HEK293 (cell line): ENCODE measurements at regions not wholly inside any gene's neighbourhood (a gene's known extent, or its start where the extent isn't known, plus 50 kb on each side); places are given as distances from the start of the nearest gene placed in this dataset.

Source experiments
- CTCF ChIA-PET: fragments of 350-600 bp; formaldehyde crosslinking; extraction: SDS; loops from one replicate; lab custom pipeline; 2021; ENCODE audit warnings: antibody characterized with exemption; lab: Yijun Ruan, JAX
- POLR2A ChIA-PET: fragments of 300-600 bp; formaldehyde crosslinking; extraction: SDS; loops from one replicate; lab custom pipeline; 2020; ENCODE audit warnings: antibody characterized with exemption, inconsistent platforms; lab: Yijun Ruan, JAX
- H3K27ac ChIP-seq: fragments of 200-500 bp; sonication (Bioruptor generic); 2 replicates; pipeline ENCODE4 v1.5.1; 2014; ENCODE audit warnings: low read depth, low read length, control low read depth, inconsistent platforms; ENCODE audit errors: extremely low read depth
- H3K36me3 ChIP-seq, 2 experiments: fragments of 200-500 bp in 1 of 2; sonication (Bioruptor generic) in 1 of 2; 1 replicate in 1 of 2; 2 replicates in 1 of 2; pipeline ENCODE4 v1.5.1; 2014 to 2017; ENCODE audit warnings: inconsistent platforms in 2 of 2, low read length in 2 of 2; ENCODE audit not compliant: control insufficient read depth in 2 of 2, insufficient read depth in 1 of 2
- H3K4me1 ChIP-seq: fragments of 200-500 bp; sonication (Bioruptor generic); 2 replicates; pipeline ENCODE4 v1.5.1; 2014; ENCODE audit warnings: mild to moderate bottlenecking, low read length, inconsistent platforms; ENCODE audit not compliant: control insufficient read depth, insufficient read depth
- H3K4me3 ChIP-seq: 2 replicates; pipeline ENCODE4 v1.5.1; 2011; ENCODE audit warnings: low read depth, mild to moderate bottlenecking, control low read depth, low read length, moderate library complexity
- H3K9me3 ChIP-seq: fragments of 200-500 bp; sonication (Bioruptor generic); 2 replicates; pipeline ENCODE4 v1.5.1; 2014; ENCODE audit warnings: low read depth, low read length, inconsistent platforms; ENCODE audit not compliant: control insufficient read depth, insufficient read depth
- BCL11A ChIP-seq: fragments of 450-650 bp; formaldehyde crosslinking; IDR thresholded peaks from 2 replicates; pipeline ENCODE4 v1.5.1; 2016; ENCODE audit warnings: low read depth, missing biosample characterization, missing genetic modification characterization
- BCL11B ChIP-seq: fragments of 450-650 bp; formaldehyde crosslinking; IDR thresholded peaks from 2 replicates; pipeline ENCODE4 v1.5.1; 2016; ENCODE audit warnings: low read depth, missing biosample characterization, missing genetic modification characterization
- CTCF ChIP-seq: fragments of 450-650 bp; formaldehyde crosslinking; IDR thresholded peaks from 2 replicates; pipeline ENCODE4 v1.5.1; 2016; ENCODE audit warnings: missing biosample characterization, missing genetic modification characterization
- HIC1 ChIP-seq: fragments of 450-650 bp; formaldehyde crosslinking; IDR thresholded peaks from 2 replicates; pipeline ENCODE4 v1.5.1; 2016; ENCODE audit warnings: missing biosample characterization, missing genetic modification characterization
- PRDM1 ChIP-seq: fragments of 450-650 bp; formaldehyde crosslinking; IDR thresholded peaks from 2 replicates; pipeline ENCODE4; 2016; ENCODE audit warnings: missing biosample characterization, missing genetic modification characterization
- ZBTB48 ChIP-seq: fragments of 450-650 bp; formaldehyde crosslinking; IDR thresholded peaks from 2 replicates; pipeline ENCODE4 v1.5.1; 2016; ENCODE audit warnings: missing biosample characterization, missing genetic modification characterization
- ZNF10 ChIP-seq: fragments of 450-650 bp; formaldehyde crosslinking; IDR thresholded peaks from 2 replicates; pipeline ENCODE4 v1.5.1; 2017; ENCODE audit warnings: missing biosample characterization, missing genetic modification characterization
- ZNF138 ChIP-seq: fragments of 450-650 bp; formaldehyde crosslinking; IDR thresholded peaks from 2 replicates; pipeline ENCODE4 v1.5.1; 2016; ENCODE audit warnings: missing biosample characterization, missing genetic modification characterization, borderline replicate concordance
- ZNF140 ChIP-seq: fragments of 450-650 bp; formaldehyde crosslinking; IDR thresholded peaks from 2 replicates; pipeline ENCODE4 v1.5.1; 2016; ENCODE audit warnings: missing biosample characterization, missing genetic modification characterization
- ZNF239 ChIP-seq: fragments of 450-650 bp; formaldehyde crosslinking; IDR thresholded peaks from 2 replicates; pipeline ENCODE4 v1.5.1; 2016; ENCODE audit warnings: missing biosample characterization, missing genetic modification characterization
- ZNF24 ChIP-seq: fragments of 450-650 bp; formaldehyde crosslinking; IDR thresholded peaks from 2 replicates; pipeline ENCODE4 v1.5.1; 2016; ENCODE audit warnings: missing biosample characterization, missing genetic modification characterization
- ZNF26 ChIP-seq: fragments of 450-650 bp; formaldehyde crosslinking; IDR thresholded peaks from 2 replicates; pipeline ENCODE4 v1.5.1; 2016; ENCODE audit warnings: missing biosample characterization, missing genetic modification characterization
- ZNF274 ChIP-seq, 2 experiments: fragments of 200-500 bp in 1 of 2; fragments of 450-650 bp in 1 of 2; sonication (Bioruptor generic) in 1 of 2; formaldehyde crosslinking in 1 of 2; IDR thresholded peaks; 2 replicates each; pipeline versions ENCODE4 v1.5.1 to v1.6.1; 2014 to 2016; ENCODE audit warnings: borderline replicate concordance in 1 of 2, inconsistent platforms in 1 of 2, low read length in 1 of 2, missing biosample characterization in 1 of 2, missing genetic modification characterization in 1 of 2
- ZNF354C ChIP-seq: fragments of 450-650 bp; formaldehyde crosslinking; IDR thresholded peaks from 2 replicates; pipeline ENCODE4 v1.5.1; 2016; ENCODE audit warnings: missing biosample characterization, missing genetic modification characterization, low read depth, borderline replicate concordance
- ZNF473 ChIP-seq: fragments of 450-650 bp; formaldehyde crosslinking; IDR thresholded peaks from 2 replicates; pipeline ENCODE4 v1.5.1; 2017; ENCODE audit warnings: missing biosample characterization, missing genetic modification characterization
- ZNF488 ChIP-seq: fragments of 450-650 bp; formaldehyde crosslinking; IDR thresholded peaks from 2 replicates; pipeline ENCODE4 v1.5.1; 2016; ENCODE audit warnings: missing biosample characterization, missing genetic modification characterization
- ZNF518A ChIP-seq: fragments of 450-650 bp; formaldehyde crosslinking; conservative IDR thresholded peaks from 2 replicates; pipeline ENCODE4 v1.5.1; 2016; ENCODE audit warnings: low read depth, missing biosample characterization, missing genetic modification characterization
- ZNF660 ChIP-seq: fragments of 450-650 bp; IDR thresholded peaks from 2 replicates; pipeline ENCODE4 v1.5.1; 2018; ENCODE audit warnings: missing biosample characterization, mild to moderate bottlenecking, missing genetic modification characterization
- ZNF747 ChIP-seq: fragments of 450-650 bp; formaldehyde crosslinking; IDR thresholded peaks from 2 replicates; pipeline ENCODE4 v1.5.1; 2016; ENCODE audit warnings: missing biosample characterization, missing genetic modification characterization
- ZSCAN18 ChIP-seq: fragments of 450-650 bp; formaldehyde crosslinking; IDR thresholded peaks from 2 replicates; pipeline ENCODE4 v1.5.1; 2016; ENCODE audit warnings: missing biosample characterization, missing genetic modification characterization
- ZSCAN23 ChIP-seq: fragments of 450-650 bp; formaldehyde crosslinking; IDR thresholded peaks from 2 replicates; pipeline ENCODE4 v1.5.1; 2016; ENCODE audit warnings: missing biosample characterization, missing genetic modification characterization

- H3K4me1 ChIP-seq, result no peaks in the 10 kb centered on the region
- no peaks in the 10 kb centered on the region for H3K9me3 ChIP-seq
- no peaks in the 10 kb centered on the region for H3K36me3 ChIP-seq
- TF ChIP-seq BCL11A (tag by site-specific recombination), result no peak
- TF ChIP-seq ZNF747 (tag by site-specific recombination), result no peak
- no peak for TF ChIP-seq HIC1 (tag by site-specific recombination)
- no peak for TF ChIP-seq ZNF473 (tag by site-specific recombination)
- TF ChIP-seq ZSCAN18 (tag by site-specific recombination), result no peak
- TF ChIP-seq ZNF518A, result no peak
- no peak for TF ChIP-seq ZNF239 (tag by site-specific recombination)
- TF ChIP-seq ZNF354C, result no peak
- H3K4me3 ChIP-seq, result no peak overlapping the region
- ChIA-PET CTCF (no interaction called here), POLR2A (no interaction called here)
- H3K27ac ChIP-seq, result no peak overlapping the region
Measured at GRCh38 chr9:106387965-106388364, 475.0 kb upstream of the ZNF462 start.

GRCh38 chr9:106393226-106393625 lies 469.7 kb upstream of the ZNF462 start:
- ChIA-PET CTCF (no interaction called here), POLR2A (no interaction called here)
- Histone ChIP-seq H3K27ac (no peak overlapping the region), H3K9me3 (no peaks in the 10 kb centered on the region), H3K4me1 (no peaks in the 10 kb centered on the region), H3K36me3 (no peaks in the 10 kb centered on the region), H3K4me3 (no peak overlapping the region)
- no peak for TF ChIP-seq ZNF488 (tag by site-specific recombination)
- no peak for TF ChIP-seq BCL11A (tag by site-specific recombination)
- TF ChIP-seq CTCF (tag by site-specific recombination), result no peak
- no peak for TF ChIP-seq ZNF10
- no peak for TF ChIP-seq ZNF274 (IDR thresholded peaks at IDR 0.05; ENCODE audit: low read length)
- no peak for TF ChIP-seq ZNF274 (tag by site-specific recombination; IDR thresholded peaks at IDR 0.05; ENCODE audit: borderline replicate concordance)
- TF ChIP-seq PRDM1 (tag by site-specific recombination), result no peak
- TF ChIP-seq ZNF138 (tag by site-specific recombination), result no peak
- no peak for TF ChIP-seq ZNF24 (tag by site-specific recombination)
- TF ChIP-seq ZBTB48, result no peak
- no peak for TF ChIP-seq ZNF140 (tag by site-specific recombination)
- no peak for TF ChIP-seq BCL11B (tag by site-specific recombination)
- TF ChIP-seq ZNF660 (tag by site-specific recombination), result no peak
- TF ChIP-seq ZSCAN23 (tag by site-specific recombination), result no peak
- TF ChIP-seq ZNF26 (tag by site-specific recombination), result no peak
